ENCODE measurements at regions not wholly inside any gene's neighbourhood (a gene's known extent, or its start where the extent isn't known, plus 50 kb on each side); places are given as distances from the start of the nearest gene placed in this dataset.

DNA sequence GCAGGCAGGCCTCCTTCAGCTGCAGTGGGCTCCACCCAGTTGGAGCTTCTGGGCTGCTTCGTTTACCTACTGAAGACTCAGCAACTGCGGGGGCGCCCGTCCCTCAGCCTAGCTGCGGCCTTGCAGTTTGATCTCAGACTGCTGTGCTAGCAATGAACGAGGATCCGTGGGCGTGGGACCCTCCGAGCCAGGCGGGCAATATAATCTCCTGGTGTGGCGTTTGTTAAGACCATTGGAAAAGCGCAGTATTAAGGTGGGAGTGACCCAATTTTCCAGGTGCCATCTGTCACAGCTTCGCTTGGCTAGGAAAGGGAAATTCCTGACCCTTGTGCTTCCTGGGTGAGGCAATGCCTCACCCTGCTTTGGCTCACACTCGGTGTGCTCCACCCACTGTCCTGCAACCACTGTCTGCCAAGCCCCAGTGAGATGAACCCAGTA is 159.2 kb upstream of the FOXP2 start:
- TF ChIP-seq POLR2A (IDR thresholded peaks at IDR 0.05), result no peak
- TF ChIP-seq CTCF (IDR thresholded peaks at IDR 0.05), result no peak
